Adrenal gland (tissue), 9 donors: ENCODE measurements at regions not wholly inside any gene's neighbourhood (a gene's known extent, or its start where the extent isn't known, plus 50 kb on each side); places are given as distances from the start of the nearest gene placed in this dataset.

Experiments
- DNase-seq, 7 donors: peaks; one replicate each; pipeline ENCODE4 v3.0.0-alpha.2; 2019 to 2020
- H3K27ac ChIP-seq, 5 donors: fragments of 200-600 bp; sonication (generic) in 4 of 5; 1 replicate in 3 of 5; 2 replicates in 2 of 5; pipeline versions ENCODE4 v1.5.1 to v1.8.0; 2016 to 2020; ENCODE audit warnings: mild to moderate bottlenecking in 1 of 5
- H3K27me3 ChIP-seq: fragments of 200-600 bp; 2 replicates; pipeline ENCODE4 v1.8.0; 2021
- H3K36me3 ChIP-seq, 2 donors: fragments of 200-600 bp; replicated peaks in 1 of 2; 1 replicate in 1 of 2; 2 replicates in 1 of 2; pipeline versions ENCODE4 v1.5.1 to v1.8.0; 2018 to 2022
- H3K4me1 ChIP-seq, 2 donors: fragments of 200-600 bp; replicated peaks in 1 of 2; 1 replicate in 1 of 2; 2 replicates in 1 of 2; pipeline versions ENCODE4 v1.5.1 to v1.8.0; 2018 to 2021
- H3K4me3 ChIP-seq, 4 donors: fragments of 200-600 bp; sonication (generic) in 3 of 4; one replicate each; pipeline ENCODE4 v1.5.1; 2016 to 2018
- H3K9me3 ChIP-seq, 3 donors: fragments of 200-600 bp; sonication (generic) in 1 of 3; replicated peaks in 1 of 3; 1 replicate in 2 of 3; 2 replicates in 1 of 3; pipeline versions ENCODE4 v1.5.1 to v1.8.0; 2016 to 2021
- POLR2A ChIP-seq, 2 donors: fragments of 450-650 bp; IDR thresholded peaks; one replicate each; pipeline ENCODE4 v1.6.1; 2017; ENCODE audit warnings: antibody characterized with exemption in 2 of 2, mild to moderate bottlenecking in 2 of 2, moderate library complexity in 1 of 2
- WGBS, 4 donors: extraction: QIAGEN DNeasy Blood & Tissue Kit in 2 of 4; methylation state at CpG; one replicate each; pipeline versions ENCODE4 v1.1.5 to v1.1.7; 2013 to 2017; 5-methylcytosine and 5-hydroxymethylcytosine counted together
- intact Hi-C, 2 donors: fragments of 100-400 bp; cut with DNase I; formaldehyde crosslinking; loops; one replicate each; pipeline versions ENCODE4 v1.14.1 to v1.15.0; 2022 to 2023
- TF ChIP-seq, protein P1 (sequence below), 6 experiments: fragments of 450-650 bp in 4 of 6; fragments of 200-600 bp in 2 of 6; sonication (generic) in 1 of 6; IDR thresholded peaks; 1 replicate in 5 of 6; 2 replicates in 1 of 6; pipeline versions ENCODE4 v1.5.1 to v1.8.0; 2016 to 2021; ENCODE audit warnings: antibody characterized with exemption in 6 of 6, mild to moderate bottlenecking in 2 of 6, moderate library complexity in 1 of 6
- donor health status: healthy with polysubstance abuse.
- donor health status: Bipolar disorder and iron deficiency.
- donor health status: DM: yes; HTN: yes; CAD: no.
- donor health status: DM: no; HTN: no; CAD: no.
- donor health status: DM: no; HTN: no; CAD: no.

DNA sequence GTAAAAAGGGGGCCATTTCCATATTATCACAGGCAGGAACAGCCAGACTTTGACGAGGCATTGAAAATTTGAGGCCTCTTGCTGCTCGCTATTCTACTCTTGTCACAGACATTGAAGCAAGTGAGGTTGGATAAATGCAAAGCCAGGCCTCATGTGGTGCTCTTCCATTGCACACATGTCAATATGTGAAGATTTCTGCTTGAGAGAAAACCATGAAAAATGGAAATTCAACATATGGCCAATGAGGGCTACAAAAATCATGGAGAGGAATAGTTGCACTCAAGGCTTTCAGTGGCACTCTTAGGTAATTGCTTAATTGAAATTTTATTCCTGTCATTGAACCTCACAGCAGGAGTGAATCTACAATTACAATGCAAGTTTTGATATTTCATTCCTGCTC is 185.6 kb upstream of the MBNL1 start:
- no peaks in the 10 kb centered on the region for H3K9me3 ChIP-seq
- no peak for TF ChIP-seq POLR2A (IDR thresholded peaks at IDR 0.05)
- TF ChIP-seq, protein P1, sequence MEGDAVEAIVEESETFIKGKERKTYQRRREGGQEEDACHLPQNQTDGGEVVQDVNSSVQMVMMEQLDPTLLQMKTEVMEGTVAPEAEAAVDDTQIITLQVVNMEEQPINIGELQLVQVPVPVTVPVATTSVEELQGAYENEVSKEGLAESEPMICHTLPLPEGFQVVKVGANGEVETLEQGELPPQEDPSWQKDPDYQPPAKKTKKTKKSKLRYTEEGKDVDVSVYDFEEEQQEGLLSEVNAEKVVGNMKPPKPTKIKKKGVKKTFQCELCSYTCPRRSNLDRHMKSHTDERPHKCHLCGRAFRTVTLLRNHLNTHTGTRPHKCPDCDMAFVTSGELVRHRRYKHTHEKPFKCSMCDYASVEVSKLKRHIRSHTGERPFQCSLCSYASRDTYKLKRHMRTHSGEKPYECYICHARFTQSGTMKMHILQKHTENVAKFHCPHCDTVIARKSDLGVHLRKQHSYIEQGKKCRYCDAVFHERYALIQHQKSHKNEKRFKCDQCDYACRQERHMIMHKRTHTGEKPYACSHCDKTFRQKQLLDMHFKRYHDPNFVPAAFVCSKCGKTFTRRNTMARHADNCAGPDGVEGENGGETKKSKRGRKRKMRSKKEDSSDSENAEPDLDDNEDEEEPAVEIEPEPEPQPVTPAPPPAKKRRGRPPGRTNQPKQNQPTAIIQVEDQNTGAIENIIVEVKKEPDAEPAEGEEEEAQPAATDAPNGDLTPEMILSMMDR (IDR thresholded peaks at IDR 0.05): no peak
- H3K4me3 ChIP-seq: no peak overlapping the region
- intact Hi-C loops: no loop called here
- no peak overlapping the region for H3K27ac ChIP-seq
- WGBS, 4 donors: 64 to 97% (median 90%) methylated on average over 2 of the region's 2 CpGs
- H3K36me3 ChIP-seq: no peaks in the 10 kb centered on the region
- no peak for DNase-seq
- no peaks in the 10 kb centered on the region for H3K4me1 ChIP-seq
- H3K27me3 ChIP-seq: no peaks in the 10 kb centered on the region

DNA sequence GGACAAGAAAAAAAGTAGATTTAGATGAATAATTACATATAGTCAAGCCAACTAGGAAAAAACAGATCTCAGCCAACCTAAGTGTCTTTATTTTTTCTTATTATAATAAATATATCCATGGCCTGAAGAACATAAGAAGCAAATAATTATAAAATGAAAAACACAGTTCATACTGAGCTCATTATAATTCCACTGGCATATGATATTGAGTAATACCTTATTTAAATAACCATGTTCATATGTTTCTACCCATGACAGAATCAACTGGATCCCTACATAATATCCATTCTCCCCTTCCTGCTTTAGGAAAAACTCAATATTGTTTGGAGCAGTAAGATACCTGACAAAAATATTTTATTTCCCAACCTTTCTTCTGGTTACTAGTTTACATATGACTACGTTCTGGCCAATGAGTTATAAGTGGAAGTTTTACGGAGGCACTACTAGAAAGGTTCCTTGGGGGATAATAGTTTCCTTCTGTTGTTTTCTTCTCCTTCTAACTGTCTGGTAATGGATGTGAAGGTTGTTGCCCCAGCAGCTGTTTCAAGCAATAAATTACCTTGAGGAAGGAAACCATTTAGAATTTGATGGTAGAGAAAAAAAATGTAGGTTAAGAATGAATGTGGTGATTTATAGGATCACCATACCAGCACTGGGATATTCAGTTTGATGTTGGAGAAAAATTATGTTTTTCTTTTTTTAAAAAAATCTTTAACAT is 184.1 kb upstream of the MBNL1 start:
- WGBS, 4 donors: 69 to 81% (median 75%) methylated on average over 2 of the region's 2 CpGs
- Histone ChIP-seq H3K27me3 (no peaks in the 10 kb centered on the region), H3K36me3 (no peaks in the 10 kb centered on the region), H3K4me1 (no peaks in the 10 kb centered on the region), H3K9me3 (no peaks in the 10 kb centered on the region), H3K4me3 (no peak overlapping the region), H3K27ac (no peak overlapping the region)
- intact Hi-C loops: no loop called here
- DNase-seq: no peak
- no peak for TF ChIP-seq POLR2A (IDR thresholded peaks at IDR 0.05)
- TF ChIP-seq, protein P1 (IDR thresholded peaks at IDR 0.05): no peak

DNA sequence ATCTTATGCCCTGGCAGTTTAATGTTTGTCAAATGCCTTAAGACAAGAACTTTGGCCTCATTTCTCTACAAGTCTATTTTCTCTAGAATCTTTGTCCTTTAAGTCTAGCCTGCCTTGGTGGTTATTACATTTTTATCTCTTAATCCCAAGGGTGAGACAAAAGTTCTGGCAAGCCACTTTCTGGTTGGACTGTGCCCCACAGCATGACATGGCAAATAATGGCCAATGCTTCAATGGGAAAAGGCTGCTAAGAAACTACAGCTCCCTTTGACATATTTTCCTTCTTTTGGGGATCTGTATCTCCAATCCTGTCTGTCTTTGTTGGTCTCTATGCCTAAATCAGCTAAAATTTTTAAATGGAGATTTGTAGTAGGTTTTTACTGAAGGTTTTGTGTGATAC is 181.6 kb upstream of the MBNL1 start:
- TF ChIP-seq, protein P1 (IDR thresholded peaks at IDR 0.05): no peak
- no peak for TF ChIP-seq POLR2A (IDR thresholded peaks at IDR 0.05)
- H3K4me1 ChIP-seq: no peaks in the 10 kb centered on the region
- H3K36me3 ChIP-seq: no peaks in the 10 kb centered on the region
- no peak overlapping the region for H3K4me3 ChIP-seq
- no peak for DNase-seq
- H3K9me3 ChIP-seq: no peaks in the 10 kb centered on the region
- intact Hi-C loops: no loop called here
- no peak overlapping the region for H3K27ac ChIP-seq
- H3K27me3 ChIP-seq: no peaks in the 10 kb centered on the region

DNA sequence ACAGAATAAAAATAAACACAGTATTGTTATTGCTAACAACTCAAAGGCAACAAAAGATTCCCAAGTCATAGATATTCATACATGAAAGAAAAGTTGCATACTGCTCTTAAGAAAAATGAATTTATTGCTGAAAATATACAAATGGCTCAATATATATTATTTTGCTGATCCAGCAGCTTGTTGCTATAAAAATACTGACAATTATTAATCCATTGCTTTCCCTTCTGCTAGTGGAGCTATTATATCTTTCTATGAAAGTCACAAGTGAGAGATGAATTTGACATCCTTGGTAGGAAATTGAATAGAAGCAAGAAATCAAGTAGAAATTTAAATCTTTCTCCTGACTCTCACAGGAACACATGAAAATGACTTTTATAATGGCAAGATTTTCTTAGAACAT is 179.2 kb upstream of the MBNL1 start:
- no peaks in the 10 kb centered on the region for H3K27me3 ChIP-seq
- TF ChIP-seq, protein P1 (IDR thresholded peaks at IDR 0.05): no peak
- TF ChIP-seq POLR2A (IDR thresholded peaks at IDR 0.05): no peak
- H3K4me1 ChIP-seq: no peaks in the 10 kb centered on the region
- H3K9me3 ChIP-seq: no peaks in the 10 kb centered on the region
- no peak overlapping the region for H3K4me3 ChIP-seq
- DNase-seq: no peak
- H3K36me3 ChIP-seq: no peaks in the 10 kb centered on the region
- intact Hi-C loops: no loop called here
- no peak overlapping the region for H3K27ac ChIP-seq
